Astrocyte of the spinal cord (primary cell): ENCODE measurements at regions not wholly inside any gene's neighbourhood (a gene's known extent, or its start where the extent isn't known, plus 50 kb on each side); places are given as distances from the start of the nearest gene placed in this dataset.
"Not testable (repeated sequence)": the region's sequence is repeated elsewhere in the genome, so short reads cannot be mapped to it uniquely, and the experiment has no call there.

Source experiments
- DNase-seq: peaks from one replicate; pipeline ENCODE4 v3.0.0; 2011; ENCODE audit warnings: low read depth, low spot score
- H3K4me3 ChIP-seq: 2 replicates; pipeline ENCODE4 v1.5.1; 2011; ENCODE audit warnings: low read depth, mild to moderate bottlenecking, low read length, moderate library complexity
- in situ Hi-C: cut with HindIII; loops from 2 replicates; pipeline ENCODE4 v1.10.0; 2017; ENCODE audit warnings: low sequenced_read_pairs
- TF ChIP-seq, protein P1 (sequence below): IDR thresholded peaks from 2 replicates; pipeline ENCODE4 v1.5.1; 2012; ENCODE audit warnings: low read depth, mild to moderate bottlenecking, low read length, inconsistent platforms

DNA sequence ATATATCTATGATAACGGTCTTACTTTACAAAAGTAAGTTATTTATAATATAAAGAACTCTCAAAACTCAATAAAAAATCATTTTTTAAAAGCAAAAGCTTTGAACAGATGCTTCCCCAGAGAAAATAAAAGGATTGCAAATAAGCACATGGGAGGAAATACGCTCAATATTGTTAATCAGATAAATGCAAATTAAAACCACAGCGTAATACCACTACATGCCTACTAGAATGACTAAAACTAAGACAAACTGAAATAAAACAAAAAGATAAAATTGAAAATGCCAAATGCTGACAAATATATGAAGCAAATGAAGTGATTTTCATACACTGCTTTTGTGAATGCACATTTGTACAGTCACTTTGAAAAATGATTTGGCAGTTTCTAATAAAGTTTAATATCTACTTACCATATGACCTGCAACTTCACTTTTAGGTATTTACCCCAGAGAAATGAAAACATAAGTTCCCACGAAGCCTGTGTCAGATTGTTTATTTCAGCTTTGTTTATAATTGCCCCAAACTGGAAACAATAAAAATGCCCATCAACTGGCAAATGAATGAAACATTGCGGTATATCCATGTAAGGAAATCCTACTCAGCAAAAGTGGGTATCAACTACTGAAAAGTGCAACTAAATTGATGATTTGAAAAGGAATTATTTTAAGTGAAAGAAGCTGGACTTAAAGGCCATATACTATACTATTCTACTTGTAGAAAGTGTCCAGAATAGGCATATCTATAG is 1072.4 kb downstream of the TMTC2 start:
- in situ Hi-C loops: no loop called here
- TF ChIP-seq, protein P1, sequence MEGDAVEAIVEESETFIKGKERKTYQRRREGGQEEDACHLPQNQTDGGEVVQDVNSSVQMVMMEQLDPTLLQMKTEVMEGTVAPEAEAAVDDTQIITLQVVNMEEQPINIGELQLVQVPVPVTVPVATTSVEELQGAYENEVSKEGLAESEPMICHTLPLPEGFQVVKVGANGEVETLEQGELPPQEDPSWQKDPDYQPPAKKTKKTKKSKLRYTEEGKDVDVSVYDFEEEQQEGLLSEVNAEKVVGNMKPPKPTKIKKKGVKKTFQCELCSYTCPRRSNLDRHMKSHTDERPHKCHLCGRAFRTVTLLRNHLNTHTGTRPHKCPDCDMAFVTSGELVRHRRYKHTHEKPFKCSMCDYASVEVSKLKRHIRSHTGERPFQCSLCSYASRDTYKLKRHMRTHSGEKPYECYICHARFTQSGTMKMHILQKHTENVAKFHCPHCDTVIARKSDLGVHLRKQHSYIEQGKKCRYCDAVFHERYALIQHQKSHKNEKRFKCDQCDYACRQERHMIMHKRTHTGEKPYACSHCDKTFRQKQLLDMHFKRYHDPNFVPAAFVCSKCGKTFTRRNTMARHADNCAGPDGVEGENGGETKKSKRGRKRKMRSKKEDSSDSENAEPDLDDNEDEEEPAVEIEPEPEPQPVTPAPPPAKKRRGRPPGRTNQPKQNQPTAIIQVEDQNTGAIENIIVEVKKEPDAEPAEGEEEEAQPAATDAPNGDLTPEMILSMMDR: no peak
- DNase-seq: no peak
- H3K4me3 ChIP-seq: no peak overlapping the region

- TF ChIP-seq, protein P1: no peak
Measured at GRCh38 chr12:83753904-83754303, 1067.2 kb downstream of the TMTC2 start.

DNA sequence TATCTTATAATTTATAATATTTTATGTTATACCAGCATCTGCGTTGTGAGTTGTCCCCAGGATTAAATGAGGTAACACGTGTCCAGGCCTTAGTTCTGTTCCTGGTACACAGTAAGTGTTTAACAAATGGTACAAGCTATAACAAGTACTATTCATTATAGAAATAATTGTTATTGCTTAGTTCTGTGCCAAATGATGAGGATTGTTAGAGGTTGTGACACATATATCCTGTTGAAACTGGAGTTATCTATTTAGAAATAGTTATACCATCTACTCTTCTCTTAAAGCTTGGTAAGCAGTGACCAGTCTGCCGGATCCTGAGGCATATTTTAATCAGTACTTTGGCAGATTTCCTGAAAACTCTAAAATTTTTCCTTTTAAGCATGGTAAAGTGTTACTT is 1066.5 kb downstream of the TMTC2 start:
- TF ChIP-seq, protein P1: no peak
- H3K4me3 ChIP-seq: no peak overlapping the region
- DNase-seq: no peak
- in situ Hi-C loops: no loop called here

More at GRCh38 chr12:83753904-83754303, 1067.2 kb downstream of the TMTC2 start:
- DNase-seq: no peak
- no peak overlapping the region for H3K4me3 ChIP-seq
- in situ Hi-C loops: no loop called here

DNA sequence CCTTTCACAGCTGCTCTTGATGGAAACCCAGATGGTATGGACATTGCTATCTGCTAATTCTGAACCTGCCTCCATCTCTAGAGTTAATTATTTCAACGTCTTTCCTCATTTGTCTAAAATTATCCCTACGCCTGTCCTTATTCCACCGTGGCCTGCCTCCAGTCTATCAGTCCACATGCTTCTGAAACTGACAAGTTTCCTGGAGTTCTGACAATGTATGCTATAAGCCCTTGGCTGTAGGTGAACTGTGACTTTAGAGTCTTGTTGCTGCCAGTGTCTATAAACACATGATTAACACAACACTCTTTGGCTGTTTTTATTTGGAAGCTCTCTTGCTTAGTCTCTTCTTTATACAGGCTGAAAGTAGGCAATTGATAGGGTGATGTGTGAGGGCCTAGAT is 1052.9 kb downstream of the TMTC2 start:
- H3K4me3 ChIP-seq: no peak overlapping the region
- TF ChIP-seq, protein P1: no peak
- DNase-seq: no peak
- in situ Hi-C loops: no loop called here

DNA sequence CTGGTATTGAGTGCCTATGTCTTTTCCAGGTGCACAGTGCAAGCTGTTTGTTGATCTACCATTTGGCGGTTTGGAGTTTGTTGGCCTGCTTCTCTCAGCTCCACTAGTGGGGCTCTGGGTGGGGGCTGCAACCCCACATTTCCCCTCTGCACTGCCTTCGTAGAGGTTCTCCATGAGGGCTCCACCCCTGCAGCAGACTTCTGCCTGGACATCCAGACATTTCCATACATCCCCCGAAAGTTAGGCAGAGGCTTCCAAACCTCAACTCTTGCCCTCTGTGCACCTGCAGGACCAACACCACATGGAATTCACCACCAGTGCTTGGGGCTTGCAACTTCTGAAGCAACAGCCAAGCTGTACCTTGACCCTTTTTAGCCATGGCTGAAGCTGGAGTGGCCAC is 1024.1 kb downstream of the TMTC2 start:
- no peak for DNase-seq
- H3K4me3 ChIP-seq: no peak overlapping the region
- TF ChIP-seq, protein P1: no peak
- in situ Hi-C loops: no loop called here

GRCh38 chr12:83709899-83710298 is 1023.2 kb downstream of the TMTC2 start:
- no peak for DNase-seq
- TF ChIP-seq, protein P1: no peak
- in situ Hi-C loops: no loop called here
- no peak overlapping the region for H3K4me3 ChIP-seq

DNA sequence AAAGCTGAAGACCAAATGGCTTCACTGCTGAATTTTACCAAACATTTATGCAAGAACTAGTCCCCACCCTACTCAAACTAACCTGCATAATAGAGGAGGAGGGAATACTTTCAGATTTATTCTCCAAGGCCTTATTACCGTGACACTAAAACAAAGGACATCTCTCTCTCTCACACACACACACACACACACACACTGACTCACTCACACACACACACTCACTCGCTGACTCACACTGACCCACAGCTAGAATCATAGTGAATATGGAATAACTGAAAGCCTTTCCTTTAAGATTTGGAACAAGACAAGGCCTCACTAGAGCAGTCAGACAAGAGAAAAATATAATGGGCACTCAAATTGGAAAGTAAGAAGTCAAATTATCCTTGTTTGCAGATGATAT is 1014.1 kb downstream of the TMTC2 start:
- H3K4me3 ChIP-seq: no peak overlapping the region
- peak; percentile 15 for DNase-seq
- in situ Hi-C loops: no loop called here
- TF ChIP-seq, protein P1: no peak

DNA sequence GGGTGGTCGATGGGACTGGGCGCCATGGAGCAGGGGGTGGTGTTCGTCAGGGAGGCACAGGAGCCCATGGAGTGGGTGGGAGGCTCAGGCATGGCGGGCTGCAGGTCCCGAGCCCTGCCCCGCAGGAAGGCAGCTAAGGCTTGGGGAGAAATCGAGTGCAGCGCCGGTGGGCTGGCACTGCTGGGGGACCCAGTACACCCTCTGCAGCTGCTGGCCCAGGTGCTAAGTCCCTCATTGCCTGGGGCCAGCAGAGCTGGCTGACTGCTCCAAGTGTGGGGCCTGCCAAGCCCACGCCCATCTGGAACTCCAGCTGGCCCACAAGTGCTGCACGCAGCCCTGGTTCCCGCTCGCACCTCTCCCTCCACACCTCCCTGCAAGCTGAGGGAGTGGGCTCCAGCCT is 1009.6 kb downstream of the TMTC2 start:
- H3K4me3 ChIP-seq, in situ Hi-C loops, DNase-seq: not testable (repeated sequence)
